Eye (tissue), 1 donor: ENCODE measurements at regions not wholly inside any gene's neighbourhood (a gene's known extent, or its start where the extent isn't known, plus 50 kb on each side); places are given as distances from the start of the nearest gene placed in this dataset.
"Not testable (repeated sequence)": the region's sequence is repeated elsewhere in the genome, so short reads cannot be mapped to it uniquely, and the experiment has no call there.

Experiments used
- DNase-seq: peaks from one replicate; pipeline ENCODE4 v3.0.0-alpha.2; 2015

GRCh38 chr9:87049929-87050608 lies 102.8 kb upstream of the GAS1 start:
- not testable (repeated sequence) for DNase-seq

- DNase-seq: no peak
These were observed 107.8 kb upstream of the GAS1 start for GRCh38 chr9:87054999-87055686.

GRCh38 chr9:87059772-87060171 lies 112.5 kb upstream of the GAS1 start:
- DNase-seq: no peak

- no peak for DNase-seq
These were observed 115.4 kb upstream of the GAS1 start for GRCh38 chr9:87062746-87063145.

DNA sequence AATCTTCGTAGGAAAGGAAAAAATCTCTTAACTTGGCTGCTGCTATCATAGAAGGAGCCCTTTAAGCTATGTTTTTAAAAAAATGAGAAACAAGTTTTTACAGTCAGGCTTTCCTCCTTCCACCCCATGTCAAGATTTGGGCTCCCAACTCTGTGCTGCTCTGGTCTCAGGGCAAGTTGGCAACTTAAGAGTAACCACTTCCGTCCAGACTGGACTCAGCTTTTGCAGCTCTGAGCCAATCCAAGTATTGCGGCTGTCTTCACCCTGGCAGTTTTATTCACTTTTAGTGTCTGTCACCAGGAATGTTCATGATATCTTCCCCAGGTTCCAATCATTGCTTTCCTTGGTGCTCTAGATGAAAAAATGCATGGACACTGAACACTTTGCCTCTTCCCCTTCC lies 115.9 kb upstream of the GAS1 start:
- DNase-seq: no peak

- no peak for DNase-seq
These were observed 116.6 kb upstream of the GAS1 start for GRCh38 chr9:87063871-87064270.

DNA sequence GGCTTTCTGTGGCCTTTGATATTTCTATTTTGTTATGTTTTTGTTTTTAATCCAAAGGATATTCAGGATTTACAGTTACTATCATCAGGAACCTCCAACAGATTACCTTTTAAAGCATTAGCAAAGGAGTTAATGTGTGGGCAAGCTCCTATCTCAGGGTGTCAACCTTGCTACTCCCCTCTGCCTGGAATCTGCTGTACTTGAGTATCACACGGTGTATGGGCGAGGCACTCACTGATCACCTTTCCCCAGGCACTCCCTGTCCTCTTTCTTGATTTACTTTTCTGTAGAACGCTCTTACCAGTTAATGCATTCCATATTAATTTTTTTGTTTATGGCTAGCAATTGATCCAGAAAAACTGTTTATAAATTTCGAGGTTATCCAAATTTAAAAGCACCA lies 117.0 kb upstream of the GAS1 start:
- DNase-seq: no peak

DNA sequence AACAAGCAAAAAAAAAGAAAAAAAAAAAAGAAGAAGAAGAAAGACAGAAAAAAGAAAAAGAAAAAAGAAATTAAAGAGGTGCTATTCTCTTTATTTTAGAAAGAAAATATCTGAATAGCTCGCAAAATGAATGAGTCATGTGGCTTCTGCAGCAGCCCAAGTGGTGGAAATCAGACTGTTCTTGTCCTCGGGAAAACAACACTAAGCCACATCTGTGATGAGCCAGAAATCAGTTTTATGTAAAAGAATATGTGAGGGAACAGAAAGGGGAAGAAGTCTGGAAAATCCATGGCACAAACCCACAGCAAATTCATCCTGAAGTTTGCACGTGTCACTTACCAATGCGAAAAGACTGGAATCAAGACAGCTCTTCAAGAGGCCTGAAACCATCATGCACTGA lies 118.7 kb upstream of the GAS1 start:
- DNase-seq: no peak

- no peak for DNase-seq
These were observed 120.1 kb upstream of the GAS1 start for GRCh38 chr9:87067426-87067825.

DNA sequence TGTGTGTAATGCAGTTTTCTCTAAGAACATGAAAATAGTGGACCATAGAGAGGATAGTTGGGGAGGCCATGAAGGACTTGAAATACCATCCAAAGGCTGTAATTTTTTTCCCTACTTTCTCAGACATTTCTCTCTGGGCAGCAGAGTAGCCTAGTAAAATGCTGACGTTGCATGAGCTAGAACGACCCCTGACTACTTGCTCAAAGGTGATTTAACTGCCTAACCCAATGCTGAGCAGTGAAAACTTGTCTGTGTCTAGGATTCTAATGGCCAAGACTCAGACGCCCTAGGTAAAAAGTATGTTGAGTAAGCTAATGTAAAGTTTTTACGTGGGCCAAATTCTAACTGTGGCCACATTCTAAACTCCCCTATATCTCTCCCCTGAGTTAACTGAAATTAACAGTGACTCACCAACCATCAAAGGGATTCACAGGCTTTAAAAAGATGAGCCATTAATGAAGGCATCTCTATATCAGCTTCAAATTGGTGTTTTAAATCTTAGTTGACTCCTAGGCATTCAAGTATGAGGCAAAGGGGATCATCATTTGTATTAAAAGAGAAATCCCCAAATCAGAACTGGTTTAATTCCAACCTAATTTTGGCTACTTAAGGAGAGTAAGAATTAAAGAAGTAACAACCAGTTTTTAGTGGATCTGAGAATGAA lies 121.0 kb upstream of the GAS1 start:
- DNase-seq: no peak

DNA sequence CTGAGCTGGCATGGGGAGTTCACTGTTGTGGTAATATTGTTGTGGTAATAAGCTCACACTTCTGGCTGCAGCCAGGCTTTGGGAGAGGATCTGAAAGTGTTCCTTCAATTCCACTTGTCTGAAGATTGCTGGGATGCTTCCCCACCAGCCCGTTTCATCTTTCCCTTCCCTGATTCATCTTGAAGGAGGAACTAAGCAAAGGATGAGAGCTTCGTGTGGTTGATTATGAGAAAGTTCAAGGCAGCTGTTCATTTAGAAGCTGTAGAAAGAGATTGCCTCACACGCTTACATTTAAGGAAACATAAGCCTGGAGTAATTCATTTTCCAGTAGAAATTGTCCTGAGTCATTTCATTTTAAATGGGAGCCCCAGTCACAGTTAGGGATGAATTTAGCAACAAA lies 122.4 kb upstream of the GAS1 start:
- DNase-seq: no peak

DNA sequence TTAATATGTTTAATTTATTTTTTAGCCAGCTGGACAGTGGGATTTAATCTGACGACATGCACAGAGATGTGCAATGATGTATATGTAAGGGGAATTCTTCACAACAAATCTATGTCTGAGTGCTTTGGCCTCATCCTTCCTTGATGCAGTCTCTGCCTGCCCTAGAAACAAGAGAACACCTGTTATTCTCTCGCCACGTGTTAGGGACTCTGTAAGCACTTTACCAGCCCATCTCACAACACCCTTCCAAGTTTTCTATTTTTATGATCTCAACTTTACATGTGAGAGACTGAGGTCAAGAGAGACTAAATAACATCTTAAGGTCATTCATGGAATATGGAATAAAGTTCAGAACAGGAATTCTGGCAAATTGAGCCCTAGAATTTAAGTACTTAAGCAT lies 123.0 kb upstream of the GAS1 start:
- no peak for DNase-seq

GRCh38 chr9:87071473-87071872 lies 124.2 kb upstream of the GAS1 start:
- DNase-seq: no peak

DNA sequence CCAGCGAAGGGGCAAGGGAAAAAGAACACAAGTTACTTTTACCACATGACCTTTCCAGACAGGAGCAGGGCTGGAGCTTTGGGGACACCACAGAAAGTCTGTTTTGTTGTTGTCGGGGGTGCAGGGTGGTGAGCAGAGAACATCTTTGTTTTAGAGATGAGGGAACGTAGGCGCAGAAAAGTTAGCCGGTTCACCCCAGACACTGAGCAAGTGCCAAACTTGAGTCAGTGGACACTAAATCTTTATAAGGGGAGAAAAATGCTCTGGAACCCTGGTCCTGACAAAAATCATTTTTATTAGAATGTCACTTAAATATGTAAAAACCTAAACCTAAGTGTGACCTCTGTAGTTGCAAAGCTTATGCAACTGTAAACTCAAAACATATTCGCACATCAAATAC lies 126.4 kb upstream of the GAS1 start:
- no peak for DNase-seq

DNA sequence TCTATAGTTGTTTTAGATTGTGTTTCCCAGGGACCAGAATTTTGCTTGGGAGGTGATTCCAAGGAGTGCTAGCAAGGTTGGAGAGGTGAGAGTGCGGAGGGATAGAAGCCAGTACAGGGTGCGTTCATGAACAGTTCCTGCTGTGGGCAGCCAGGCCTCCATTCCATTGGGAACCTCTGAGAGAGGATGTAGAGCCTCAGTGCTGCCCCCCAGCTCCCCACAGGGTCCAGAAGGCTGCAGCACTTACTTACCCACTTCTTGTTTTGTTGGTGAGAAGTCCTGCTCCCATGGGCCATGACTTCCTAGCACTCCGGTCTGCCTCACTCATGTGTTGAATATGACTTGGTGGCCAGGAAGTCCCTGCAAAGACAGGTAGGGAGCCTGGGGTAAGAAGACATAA lies 128.2 kb upstream of the GAS1 start:
- no peak for DNase-seq

DNA sequence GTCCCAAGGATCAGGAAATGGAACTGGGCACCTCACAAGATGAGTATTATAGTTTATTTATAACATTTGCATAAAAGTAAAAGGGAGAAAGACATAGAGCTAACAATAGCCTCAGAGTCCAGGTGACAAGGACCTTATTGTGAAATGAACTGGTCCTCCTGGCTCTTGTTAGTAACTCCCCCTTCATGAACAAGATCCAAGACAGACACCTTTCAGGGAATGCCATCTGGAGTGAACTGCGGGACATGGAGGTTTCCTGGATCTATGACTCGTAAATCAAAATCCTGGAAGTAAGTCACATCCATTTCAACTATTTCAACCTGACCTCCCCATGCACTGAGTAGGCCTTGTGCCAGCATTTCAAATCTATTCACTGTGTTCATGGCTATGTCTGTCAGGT lies 129.5 kb upstream of the GAS1 start:
- no peak for DNase-seq

GRCh38 chr9:87077986-87078385 lies 130.7 kb upstream of the GAS1 start:
- DNase-seq: no peak

DNA sequence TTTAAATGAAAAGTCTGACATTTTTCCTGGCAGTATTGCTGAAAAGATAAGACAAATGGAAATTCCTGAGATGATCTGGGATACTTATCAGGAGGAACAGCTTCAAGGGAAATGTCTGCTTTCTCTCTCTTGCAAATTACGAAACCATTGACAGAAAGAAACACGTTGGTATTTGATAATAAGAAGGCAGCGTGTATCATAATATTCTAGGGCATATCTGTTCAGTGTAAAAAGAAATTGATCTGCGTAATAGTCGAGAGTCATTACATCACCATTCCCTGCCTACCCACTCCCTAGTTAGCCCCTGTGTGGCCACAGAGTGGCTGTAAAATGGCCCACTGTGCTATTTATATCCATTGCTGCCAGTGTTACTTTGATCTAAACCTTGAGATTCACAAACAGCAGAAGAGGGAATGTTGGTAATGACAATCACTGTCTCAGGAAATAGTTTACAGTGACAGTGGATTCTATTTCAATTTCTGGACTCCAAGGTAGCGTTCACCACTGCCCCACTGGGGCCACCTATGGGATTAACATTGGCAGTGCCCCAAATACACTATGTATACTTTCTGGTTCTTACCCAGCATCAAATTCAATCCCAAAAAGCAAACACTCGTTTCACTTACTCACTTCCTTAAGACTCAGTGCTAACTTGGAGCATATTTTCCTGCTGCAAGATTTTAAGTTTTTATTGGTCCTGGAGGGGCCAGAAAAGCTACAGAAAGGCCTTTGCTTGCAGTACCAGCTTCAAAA lies 133.4 kb upstream of the GAS1 start:
- no peak for DNase-seq

GRCh38 chr9:87081503-87081902 lies 134.2 kb upstream of the GAS1 start:
- no peak for DNase-seq

DNA sequence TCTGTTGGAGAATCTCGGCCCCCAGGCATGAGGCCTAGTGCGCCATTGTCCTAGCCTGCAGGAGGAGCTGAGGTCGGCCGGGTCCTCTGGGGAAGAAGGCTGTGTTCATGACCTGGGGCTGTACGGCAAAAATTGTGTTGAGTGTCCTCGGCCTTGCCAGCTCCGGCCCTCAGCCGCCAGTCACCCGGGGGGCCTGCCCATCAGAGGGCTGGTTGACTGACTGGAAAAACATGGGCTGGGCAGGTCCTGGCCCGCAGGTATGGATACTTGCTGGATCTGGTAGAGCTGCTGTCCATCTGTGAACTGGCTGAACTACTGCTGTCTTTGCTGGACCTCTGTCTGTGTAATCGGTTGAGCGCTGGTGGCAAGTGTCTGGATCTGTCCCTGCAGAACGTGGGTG lies 136.7 kb upstream of the GAS1 start:
- DNase-seq: no peak

DNA sequence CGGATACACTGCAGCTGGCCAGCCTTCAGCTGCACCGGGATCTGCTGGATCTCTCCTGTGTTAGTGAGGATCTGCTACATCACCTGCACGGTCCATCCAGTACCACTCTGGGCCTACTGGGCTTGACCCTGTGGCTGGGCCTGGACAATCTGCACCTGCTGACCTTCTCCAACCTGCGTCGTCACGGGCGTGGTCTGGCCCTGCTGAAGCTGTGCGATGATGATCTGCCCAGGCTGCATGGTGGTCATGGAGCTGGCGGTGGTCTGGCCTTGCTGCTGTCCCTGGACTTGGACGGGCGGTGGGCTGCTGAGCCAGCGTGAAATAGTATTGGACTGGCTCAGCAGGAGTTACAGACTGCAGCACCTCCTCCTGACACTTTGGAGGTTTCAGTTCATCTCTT lies 137.1 kb upstream of the GAS1 start:
- no peak for DNase-seq

DNA sequence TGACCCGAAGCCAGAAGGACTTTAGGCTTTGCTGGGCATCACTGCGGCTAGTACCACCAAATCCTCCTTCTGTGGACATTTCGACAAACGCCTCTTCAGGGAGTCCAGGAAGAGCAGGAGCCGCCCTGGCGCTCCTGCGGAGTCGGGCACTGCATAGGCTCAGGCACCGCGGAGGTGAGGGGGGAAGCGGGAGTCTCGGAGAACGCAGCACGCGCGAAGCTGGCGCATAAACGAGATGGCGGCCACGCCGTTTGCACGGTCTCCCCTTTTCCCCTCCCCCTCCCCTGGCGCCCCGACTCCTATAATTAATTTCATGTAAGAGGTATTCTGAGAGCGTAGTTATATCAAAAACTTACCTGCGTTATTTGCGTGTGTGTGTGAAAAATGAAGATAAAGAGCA lies 137.8 kb upstream of the GAS1 start:
- DNase-seq: no peak

GRCh38 chr9:87085521-87085920 lies 138.2 kb upstream of the GAS1 start:
- DNase-seq: no peak
